HepG2 (cell line): ENCODE measurements at regions not wholly inside any gene's neighbourhood (a gene's known extent, or its start where the extent isn't known, plus 50 kb on each side); places are given as distances from the start of the nearest gene placed in this dataset.

Source experiments
- DPF2 ChIP-seq: sonication (generic); formaldehyde crosslinking; IDR thresholded peaks from 2 replicates; pipeline ENCODE4 v1.4.0; 2020; ENCODE audit warnings: mild to moderate bottlenecking, low read depth, missing genetic modification reagents, borderline replicate concordance
- EP300 ChIP-seq, 3 experiments: sonication (generic) in 1 of 3; formaldehyde crosslinking in 1 of 3; IDR thresholded peaks; 2 replicates each; pipeline versions ENCODE4 v1.5.1 to v1.6.1; 2011 to 2020; ENCODE audit warnings: low read depth in 2 of 3, low read length in 2 of 3, borderline replicate concordance in 1 of 3, improper control_type of control experiment in 1 of 3, mild to moderate bottlenecking in 1 of 3, missing genetic modification reagents in 1 of 3, moderate library complexity in 1 of 3
- SNAPC5 ChIP-seq: sonication (generic); formaldehyde crosslinking; IDR thresholded peaks from 2 replicates; pipeline ENCODE4 v1.8.1; 2023; ENCODE audit warnings: mild to moderate bottlenecking, missing genetic modification reagents, borderline replicate concordance
- ZNF850 ChIP-seq: sonication (generic); formaldehyde crosslinking; conservative IDR thresholded peaks from 2 replicates; pipeline ENCODE4 v1.9.0; 2021; ENCODE audit warnings: mild to moderate bottlenecking, missing genetic modification reagents

- TF ChIP-seq ZNF850 (CRISPR knock-in tag) (no peak), DPF2 (CRISPR knock-in tag) (no peak), SNAPC5 (no peak), EP300 (IDR thresholded peaks at IDR 0.05; ENCODE audit: low read depth in 2 of 2, low read length in 2 of 2) (no peak), EP300 (CRISPR knock-in tag; IDR thresholded peaks at IDR 0.05; ENCODE audit: borderline replicate concordance) (no peak)
Observed at GRCh38 chr13:39866722-39867121, 211.3 kb downstream of the COG6 start.
